GM18907 (cell line): ENCODE measurements at regions not wholly inside any gene's neighbourhood (a gene's known extent, or its start where the extent isn't known, plus 50 kb on each side); places are given as distances from the start of the nearest gene placed in this dataset.

Source experiments
- ATAC-seq: cut with Tn5 transposase; IDR thresholded peaks from one replicate; pipeline ENCODE4 v1.9.1; 2021; ENCODE audit warnings: mild to moderate bottlenecking, moderate library complexity; ENCODE audit not compliant: unreplicated experiment

GRCh38 chr14:61193476-61193875 lies 87.7 kb downstream of the TMEM30B start:
- ATAC-seq, result no peak

- no peak for ATAC-seq
These were observed 88.1 kb downstream of the TMEM30B start for GRCh38 chr14:61192989-61193388.

- ATAC-seq, result no peak
These were observed 89.4 kb downstream of the TMEM30B start for GRCh38 chr14:61191733-61192132.

DNA sequence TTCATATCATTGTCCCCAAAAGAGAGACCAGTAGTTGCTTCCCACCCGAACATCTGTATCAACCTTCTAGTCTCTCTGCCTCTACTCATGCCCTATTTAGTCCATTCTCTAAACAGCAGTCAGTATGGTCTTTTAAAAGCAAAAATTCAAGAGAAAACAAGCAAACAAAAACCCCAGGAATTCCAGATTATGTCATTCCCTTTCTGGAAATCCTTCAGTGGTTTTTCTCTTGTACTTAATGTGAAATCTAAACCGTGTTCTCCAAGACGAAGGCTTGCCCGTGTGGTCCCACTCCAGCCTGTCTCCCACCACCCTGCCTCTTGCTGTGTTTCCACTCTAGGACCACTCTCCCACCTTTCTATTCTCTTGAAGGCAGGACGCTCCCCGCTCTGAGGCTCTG lies 90.8 kb downstream of the TMEM30B start:
- no peak for ATAC-seq

DNA sequence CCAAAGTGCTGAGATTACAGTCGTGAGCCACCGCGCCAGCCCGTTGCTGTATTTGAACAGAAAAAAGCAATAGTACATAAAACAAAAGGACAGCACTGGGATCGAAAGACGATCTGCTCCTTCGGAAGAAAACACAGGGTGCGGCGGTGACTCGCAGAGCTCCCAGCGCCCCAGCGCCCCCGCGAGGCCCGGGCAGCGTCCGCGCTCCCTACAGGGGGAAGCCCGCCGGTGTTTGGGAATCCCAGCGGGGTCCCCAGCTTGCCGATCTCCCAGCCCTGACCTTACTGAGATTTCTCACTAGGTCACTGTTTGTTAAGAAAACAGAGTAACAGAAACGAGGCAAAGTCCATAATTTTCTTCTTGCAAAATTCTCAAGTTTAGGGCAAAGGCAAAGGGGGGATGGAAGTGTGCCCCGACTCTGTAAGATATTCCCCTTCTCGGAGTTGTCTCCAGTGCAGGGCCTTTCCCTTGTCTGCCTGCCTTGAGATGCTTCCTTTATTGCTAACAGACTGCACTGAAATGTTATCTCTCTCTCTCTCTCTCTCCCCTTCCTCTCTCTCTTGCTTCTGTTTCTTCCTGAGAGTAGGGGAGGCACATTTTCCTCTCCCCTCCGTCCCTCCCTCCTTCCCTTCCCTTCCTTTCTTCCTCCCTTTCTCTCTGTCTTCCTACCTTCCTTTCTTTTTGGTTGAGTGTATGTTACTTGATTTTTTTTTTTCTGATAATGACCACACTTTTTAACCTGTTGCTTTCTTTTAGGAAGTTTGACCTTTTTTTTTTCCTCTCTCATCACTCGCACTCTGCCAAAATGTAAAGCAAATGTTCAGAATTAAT lies 91.9 kb downstream of the TMEM30B start:
- peak; percentile 60 for ATAC-seq

DNA sequence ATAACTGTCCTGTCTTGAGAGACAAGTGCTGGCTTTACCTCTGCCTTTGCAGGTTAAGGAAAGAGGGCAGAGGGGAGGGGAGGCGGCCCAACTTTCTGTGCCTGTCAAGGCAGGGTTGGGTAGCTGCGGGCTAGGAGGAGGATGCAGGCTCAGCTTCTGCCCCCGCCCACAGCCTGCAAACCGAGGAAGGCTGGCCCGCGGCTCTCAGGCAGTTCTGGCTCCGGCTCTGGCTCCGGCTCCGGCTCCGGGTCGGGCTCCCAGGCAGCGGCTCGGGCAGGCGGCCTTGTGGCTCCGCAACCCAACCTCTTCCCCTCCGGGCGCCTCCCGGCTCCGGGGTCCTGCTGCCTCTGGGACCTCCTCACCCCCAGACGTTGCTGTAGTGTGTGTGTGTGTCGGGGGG lies 92.9 kb downstream of the TMEM30B start:
- no peak for ATAC-seq

GRCh38 chr14:61187196-61187905 lies 93.8 kb downstream of the TMEM30B start:
- no peak for ATAC-seq

DNA sequence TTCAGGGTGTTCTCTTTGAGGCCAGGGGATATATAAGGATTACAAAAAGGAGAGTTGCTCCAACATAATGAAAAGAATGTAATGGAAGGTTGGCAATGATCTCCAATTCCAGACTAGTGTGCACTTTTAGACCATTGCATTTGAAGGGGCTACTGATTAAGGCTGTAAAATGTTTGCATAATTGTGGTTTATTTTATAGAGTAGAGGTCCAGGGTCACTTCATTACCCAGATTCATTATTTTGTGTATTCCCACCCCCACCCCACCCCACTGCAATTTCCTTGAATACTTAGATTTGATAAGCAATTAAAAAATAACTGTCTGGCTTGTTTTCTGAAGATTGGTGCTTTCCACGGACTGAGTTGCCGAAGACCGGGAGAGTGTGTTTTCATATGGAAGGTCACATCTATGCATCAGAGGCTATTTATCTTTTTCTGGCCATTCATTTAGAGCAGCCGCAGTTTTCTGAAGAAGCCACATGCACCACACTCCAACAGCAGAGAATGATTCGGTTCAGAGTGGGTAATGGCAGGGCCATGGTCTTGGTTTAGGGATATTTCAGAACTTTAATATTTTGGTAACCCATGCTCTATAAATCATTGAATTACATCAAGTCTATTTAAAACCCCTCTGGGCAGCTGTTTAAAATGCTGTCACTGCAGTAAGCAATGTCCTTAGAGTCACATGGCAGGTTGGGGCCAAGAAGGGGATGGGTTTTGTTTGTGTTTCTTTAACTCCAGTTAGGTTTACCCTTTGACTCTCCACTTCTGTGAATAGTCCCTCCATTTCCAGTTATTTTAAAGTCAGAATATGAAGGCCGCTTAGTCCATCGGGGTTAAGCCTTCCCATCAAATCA lies 94.6 kb downstream of the TMEM30B start:
- no peak for ATAC-seq

- no peak for ATAC-seq
These were observed 95.6 kb downstream of the TMEM30B start for GRCh38 chr14:61185534-61185933.

- ATAC-seq, result no peak
These were observed 97.0 kb downstream of the TMEM30B start for GRCh38 chr14:61184112-61184511.

DNA sequence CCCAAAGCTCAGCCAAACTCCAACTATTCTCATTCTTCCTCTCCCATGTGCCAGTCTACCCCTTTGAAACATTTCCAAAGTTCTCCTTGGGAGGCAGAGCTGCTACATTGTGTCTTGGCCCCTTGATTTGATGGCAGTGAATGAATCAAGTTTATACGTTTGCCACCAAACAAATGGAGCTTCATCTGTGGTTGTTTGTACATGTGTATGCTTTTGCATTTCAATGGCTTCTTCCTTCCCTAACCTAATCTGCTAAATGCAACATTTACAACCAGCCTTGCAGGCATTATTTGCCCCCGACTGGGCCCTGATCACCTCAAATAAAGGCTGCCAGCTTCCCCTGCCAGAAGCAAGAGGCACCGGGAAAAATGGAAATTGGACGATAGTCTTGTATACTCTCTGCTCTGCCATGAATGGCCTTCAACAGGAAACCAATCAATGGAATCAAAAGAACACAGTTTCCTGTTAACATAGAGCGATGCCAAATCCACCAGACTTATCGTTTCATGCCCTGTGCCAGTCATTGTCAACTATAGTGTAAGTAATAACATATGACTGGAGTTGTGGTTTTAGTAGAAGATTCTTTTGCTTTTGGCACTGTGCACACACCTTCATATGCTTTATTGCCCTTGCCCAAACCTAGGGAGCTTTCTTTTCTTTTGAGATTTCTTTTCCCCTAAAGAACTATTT lies 97.8 kb downstream of the TMEM30B start:
- no peak for ATAC-seq

GRCh38 chr14:61179796-61180398 lies 101.2 kb downstream of the TMEM30B start:
- no peak for ATAC-seq

GRCh38 chr14:61179061-61179690 lies 102.0 kb downstream of the TMEM30B start:
- ATAC-seq, result no peak

GRCh38 chr14:61178226-61179060 lies 102.7 kb downstream of the TMEM30B start:
- no peak for ATAC-seq

GRCh38 chr14:61177279-61178225 lies 103.6 kb downstream of the TMEM30B start:
- no peak for ATAC-seq

- no peak for ATAC-seq
These were observed 104.5 kb downstream of the TMEM30B start for GRCh38 chr14:61176686-61177085.

DNA sequence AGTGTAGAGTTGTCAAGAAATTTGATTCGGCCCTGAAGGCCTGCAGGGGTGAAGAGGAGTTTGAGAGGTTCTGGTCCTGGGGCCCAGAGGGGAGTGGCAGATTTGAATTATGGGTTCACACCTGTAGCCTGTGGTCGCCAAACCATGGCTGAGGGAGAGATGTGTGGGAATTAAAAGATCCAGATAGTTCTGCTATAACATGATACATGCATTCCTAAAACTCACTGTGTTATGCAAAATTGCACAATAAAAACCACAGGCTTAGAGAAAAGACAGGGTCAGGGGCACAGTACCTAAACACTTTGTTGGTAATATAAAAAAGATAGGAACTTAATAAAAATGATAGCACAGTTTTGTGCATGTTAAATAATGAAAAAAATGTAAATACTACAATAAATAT lies 106.2 kb downstream of the TMEM30B start:
- ATAC-seq, result no peak

GRCh38 chr14:61174441-61174891 lies 106.7 kb downstream of the TMEM30B start:
- ATAC-seq, result no peak
